Ureter (tissue), 1 donor: ENCODE measurements at regions not wholly inside any gene's neighbourhood (a gene's known extent, or its start where the extent isn't known, plus 50 kb on each side); places are given as distances from the start of the nearest gene placed in this dataset.
A peak's percentile ranks its signal among the peaks of the same experiment; 100 is the strongest.

Experiments
- DNase-seq: peaks from one replicate; pipeline ENCODE4 v3.0.0-alpha.2; 2020; ENCODE audit warnings: low spot score
- donor health status: DM: yes; HTN: yes; CAD: no.

DNA sequence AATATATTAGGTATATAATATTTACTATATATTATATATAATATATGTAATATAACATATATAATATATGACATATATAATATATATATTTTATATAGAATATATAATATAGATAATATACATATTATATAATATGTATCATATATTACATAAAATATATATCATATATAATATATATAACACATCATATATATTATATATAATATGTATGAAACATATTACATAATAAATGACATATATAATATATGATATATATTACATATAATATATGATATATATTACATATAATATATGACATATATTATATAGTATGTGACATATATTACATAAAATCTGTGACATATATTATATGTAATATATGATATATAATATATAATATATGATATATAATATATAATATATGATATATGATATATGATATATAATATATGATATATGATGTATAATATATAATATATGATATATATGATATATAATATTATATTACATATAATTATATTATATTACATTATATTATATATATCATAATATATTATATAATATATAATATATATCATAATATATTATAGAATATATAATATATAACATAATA is 119.5 kb upstream of the RIMBP3 start:
- no peak for DNase-seq

DNA sequence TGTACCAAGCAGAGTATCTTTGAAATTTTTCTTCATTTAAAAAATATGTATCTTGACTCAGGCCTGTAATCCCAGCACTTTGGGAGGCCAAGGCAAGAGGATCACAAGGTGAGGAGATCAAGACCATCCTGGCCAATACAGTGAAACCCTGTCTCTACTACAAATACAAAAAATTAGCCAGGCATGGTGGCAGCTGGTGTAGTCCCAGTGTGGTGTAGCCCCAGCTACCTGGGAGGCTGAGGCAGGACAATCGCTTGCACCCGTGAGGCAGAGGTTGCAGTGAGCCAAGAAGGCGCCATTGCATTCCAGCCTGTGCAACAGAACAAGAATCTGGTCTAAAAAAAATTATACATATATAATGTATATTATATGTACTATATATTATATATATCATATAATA is 118.7 kb upstream of the RIMBP3 start:
- DNase-seq: peak; percentile 37
